ENCODE measurements at regions not wholly inside any gene's neighbourhood (a gene's known extent, or its start where the extent isn't known, plus 50 kb on each side); places are given as distances from the start of the nearest gene placed in this dataset.
A peak's percentile ranks its signal among the peaks of the same experiment; 100 is the strongest.

DNA sequence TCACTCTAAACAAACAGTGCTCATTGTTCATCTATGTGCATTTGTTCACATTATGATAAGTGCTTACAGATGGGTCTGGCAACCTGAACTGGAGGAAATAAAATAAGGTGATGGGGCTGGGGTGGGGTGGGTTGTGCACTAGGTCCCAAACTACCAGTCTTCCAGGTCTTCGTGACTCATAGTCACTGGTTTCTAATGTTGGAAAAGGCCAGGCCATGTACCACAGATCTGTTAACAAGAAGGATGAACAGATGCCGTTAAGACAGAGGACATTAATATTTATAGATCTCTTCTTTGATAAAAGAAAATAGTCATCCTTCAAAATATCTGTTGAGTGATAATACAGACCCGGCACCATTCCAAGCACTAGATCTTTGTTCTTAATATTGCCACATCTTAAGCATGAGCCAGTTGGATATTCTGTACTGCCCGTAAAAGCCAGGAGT, 71.4 kb upstream of the STARD4 start:
- intact Hi-C loops (cut with DNase I), result no loop called here
- Histone ChIP-seq H3K9me3 (no peaks in the 10 kb centered on the region), H3K27me3 (no peaks in the 10 kb centered on the region), H3K4me1 (no peaks in the 10 kb centered on the region), H3K27ac (no peak overlapping the region), H3K36me3 (no peaks in the 10 kb centered on the region), H3K4me3 (no peak overlapping the region)
- DNase-seq, result no peak
- 75 to 78% methylated on average over 4 of the region's 4 CpGs for WGBS, 2 donors
- no peak for ATAC-seq
- no peak for FAIRE-seq
- TF ChIP-seq, protein P1, sequence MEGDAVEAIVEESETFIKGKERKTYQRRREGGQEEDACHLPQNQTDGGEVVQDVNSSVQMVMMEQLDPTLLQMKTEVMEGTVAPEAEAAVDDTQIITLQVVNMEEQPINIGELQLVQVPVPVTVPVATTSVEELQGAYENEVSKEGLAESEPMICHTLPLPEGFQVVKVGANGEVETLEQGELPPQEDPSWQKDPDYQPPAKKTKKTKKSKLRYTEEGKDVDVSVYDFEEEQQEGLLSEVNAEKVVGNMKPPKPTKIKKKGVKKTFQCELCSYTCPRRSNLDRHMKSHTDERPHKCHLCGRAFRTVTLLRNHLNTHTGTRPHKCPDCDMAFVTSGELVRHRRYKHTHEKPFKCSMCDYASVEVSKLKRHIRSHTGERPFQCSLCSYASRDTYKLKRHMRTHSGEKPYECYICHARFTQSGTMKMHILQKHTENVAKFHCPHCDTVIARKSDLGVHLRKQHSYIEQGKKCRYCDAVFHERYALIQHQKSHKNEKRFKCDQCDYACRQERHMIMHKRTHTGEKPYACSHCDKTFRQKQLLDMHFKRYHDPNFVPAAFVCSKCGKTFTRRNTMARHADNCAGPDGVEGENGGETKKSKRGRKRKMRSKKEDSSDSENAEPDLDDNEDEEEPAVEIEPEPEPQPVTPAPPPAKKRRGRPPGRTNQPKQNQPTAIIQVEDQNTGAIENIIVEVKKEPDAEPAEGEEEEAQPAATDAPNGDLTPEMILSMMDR (IDR thresholded peaks at IDR 0.05), result no peak

GRCh38 chr5:111582993-111583601, 70.8 kb upstream of the STARD4 start:
- Histone ChIP-seq H3K4me3 (no peak overlapping the region), H3K27me3 (no peaks in the 10 kb centered on the region), H3K9me3 (no peaks in the 10 kb centered on the region), H3K4me1 (no peaks in the 10 kb centered on the region), H3K27ac (no peak overlapping the region), H3K36me3 (no peaks in the 10 kb centered on the region)
- no peak for FAIRE-seq
- intact Hi-C loops (cut with DNase I), result no loop called here
- ATAC-seq, result no peak
- DNase-seq, result no peak
- WGBS, 2 donors, result 70 to 80% methylated on average over 4 of the region's 4 CpGs
- TF ChIP-seq, protein P1 (IDR thresholded peaks at IDR 0.05), result no peak

DNA sequence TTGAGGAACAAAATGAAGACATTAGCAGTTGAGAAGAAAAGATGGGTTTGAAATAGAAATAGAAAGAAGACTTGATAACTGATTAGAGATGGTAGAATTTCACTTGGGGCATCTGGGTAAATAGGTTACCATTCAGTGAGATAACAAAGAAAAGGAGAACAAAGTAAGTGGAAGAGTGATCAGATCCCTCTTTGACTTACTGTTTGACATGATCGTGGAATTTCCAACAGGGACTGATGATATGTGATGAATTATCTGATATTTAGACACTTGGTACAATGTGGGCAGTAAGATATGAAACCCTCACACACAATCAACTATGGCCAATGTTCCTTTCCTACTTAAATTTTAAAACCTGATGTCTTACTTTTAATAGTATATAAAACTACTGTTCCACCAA, 70.1 kb upstream of the STARD4 start:
- Histone ChIP-seq H3K27ac (no peak overlapping the region), H3K4me3 (no peak overlapping the region), H3K9me3 (no peaks in the 10 kb centered on the region), H3K36me3 (no peaks in the 10 kb centered on the region), H3K27me3 (no peaks in the 10 kb centered on the region), H3K4me1 (no peaks in the 10 kb centered on the region)
- intact Hi-C loops (cut with DNase I), result no loop called here
- DNase-seq (no peak), FAIRE-seq (no peak), ATAC-seq (no peak)
- WGBS, 2 donors, result 52 to 64% methylated on average over 1 of the region's 1 CpG
- TF ChIP-seq, protein P1 (IDR thresholded peaks at IDR 0.05), result no peak

GRCh38 chr5:111580956-111581355, 68.6 kb upstream of the STARD4 start:
- H3K9me3 ChIP-seq, result no peaks in the 10 kb centered on the region
- ATAC-seq (peak in 2 of 4 donors; percentile 22 to 44), DNase-seq (no peak), FAIRE-seq (no peak)
- TF ChIP-seq, protein P1 (IDR thresholded peaks at IDR 0.05), result no peak
- H3K27ac ChIP-seq, result no peak overlapping the region
- H3K27me3 ChIP-seq, result no peaks in the 10 kb centered on the region
- intact Hi-C loops (cut with DNase I), result no loop called here
- no peak overlapping the region for H3K4me3 ChIP-seq
- no peaks in the 10 kb centered on the region for H3K36me3 ChIP-seq
- H3K4me1 ChIP-seq, result no peaks in the 10 kb centered on the region

DNA sequence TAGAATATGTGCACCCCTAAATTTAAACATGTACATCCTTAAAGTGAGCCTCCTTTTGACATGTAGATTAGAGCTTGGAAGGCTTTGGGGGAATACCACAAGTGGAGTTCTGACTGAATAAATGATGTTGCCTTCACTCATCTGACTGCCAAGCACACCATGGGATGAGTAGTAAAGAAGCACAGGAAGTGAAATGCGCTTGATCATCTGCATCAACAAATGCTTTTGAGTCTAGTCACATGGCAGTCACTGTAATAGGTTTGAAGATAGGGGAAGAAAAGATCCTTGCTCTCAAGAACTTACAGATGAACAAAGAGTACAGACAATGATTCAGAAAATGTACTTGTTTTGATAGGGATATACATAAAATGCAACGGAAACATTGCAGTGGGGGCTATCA, 62.0 kb upstream of the STARD4 start:
- ATAC-seq (no peak), FAIRE-seq (no peak), DNase-seq (no peak)
- 73 to 88% methylated on average over 2 of the region's 2 CpGs for WGBS, 2 donors
- Histone ChIP-seq H3K36me3 (no peaks in the 10 kb centered on the region), H3K27ac (no peak overlapping the region), H3K27me3 (no peaks in the 10 kb centered on the region), H3K4me1 (no peaks in the 10 kb centered on the region), H3K4me3 (no peak overlapping the region), H3K9me3 (no peaks in the 10 kb centered on the region)
- intact Hi-C loops (cut with DNase I), result no loop called here
- TF ChIP-seq, protein P1 (IDR thresholded peaks at IDR 0.05), result no peak

Measured in pancreas (tissue), 10 donors.